ENCODE measurements at regions not wholly inside any gene's neighbourhood (a gene's known extent, or its start where the extent isn't known, plus 50 kb on each side); places are given as distances from the start of the nearest gene placed in this dataset.

DNA sequence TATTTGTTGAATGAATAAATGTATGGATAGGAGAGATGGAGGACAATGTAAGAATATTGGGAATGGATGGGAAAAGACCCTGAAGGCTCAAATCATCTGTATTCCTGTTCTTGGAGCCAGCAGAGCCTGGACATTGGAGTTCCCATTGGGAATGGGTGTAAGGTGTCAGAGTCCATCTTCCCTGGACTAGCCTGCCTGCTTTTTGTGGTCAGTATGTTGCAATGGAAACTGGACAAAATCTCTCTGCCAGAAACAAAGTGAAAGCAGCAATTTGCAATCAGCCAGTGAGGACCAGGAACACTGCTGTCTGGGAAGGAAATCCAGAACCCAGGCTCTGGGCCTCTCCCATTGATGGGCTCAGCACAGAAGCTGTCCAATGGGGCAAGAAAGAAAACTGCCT is 83.5 kb upstream of the SKOR2 start:
- no peak for ATAC-seq
- no peaks in the 10 kb centered on the region for H3K4me1 ChIP-seq
- no peaks in the 10 kb centered on the region for H3K36me3 ChIP-seq

DNA sequence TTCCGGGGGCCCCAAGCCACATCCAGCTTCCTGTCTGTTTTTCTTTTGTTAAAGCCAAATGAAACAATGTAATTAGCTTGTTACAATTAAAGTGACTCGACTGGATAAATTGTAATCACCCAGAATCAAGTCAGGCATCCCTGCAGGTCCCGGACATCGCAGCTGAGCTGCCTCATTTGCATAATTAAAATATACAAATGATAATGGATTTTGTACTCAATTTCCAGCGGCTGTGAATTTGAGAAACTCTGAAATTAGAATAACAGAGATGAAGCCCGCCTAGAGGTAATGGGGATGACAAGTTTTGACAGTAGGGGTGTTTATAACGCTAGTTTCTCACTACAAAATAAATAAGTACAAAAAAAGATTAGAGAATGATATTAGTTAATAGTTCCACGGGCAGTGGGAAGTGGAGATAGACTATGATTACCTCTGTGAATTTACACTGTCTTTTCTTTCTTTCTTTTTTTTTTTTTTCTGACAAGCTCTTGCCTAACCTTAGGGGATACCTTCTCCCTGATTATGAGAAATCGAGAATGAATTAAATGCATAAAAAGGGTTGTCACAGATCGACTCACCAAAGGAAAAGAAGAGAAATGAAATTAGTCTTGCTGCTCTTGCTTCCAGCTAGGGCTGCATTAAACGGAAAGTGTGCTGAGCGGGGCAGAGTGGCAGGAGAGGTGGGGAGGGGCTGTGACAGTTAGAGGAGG is 82.6 kb upstream of the SKOR2 start:
- DNase-seq: no peak
- Histone ChIP-seq H3K4me1 (no peaks in the 10 kb centered on the region), H3K36me3 (no peaks in the 10 kb centered on the region), H3K4me3 (no peak overlapping the region), H3K27ac (no peak overlapping the region), H3K9me3 (no peaks in the 10 kb centered on the region), H3K27me3 (no peaks in the 10 kb centered on the region)
- FAIRE-seq: no peak
- TF ChIP-seq, protein P1, sequence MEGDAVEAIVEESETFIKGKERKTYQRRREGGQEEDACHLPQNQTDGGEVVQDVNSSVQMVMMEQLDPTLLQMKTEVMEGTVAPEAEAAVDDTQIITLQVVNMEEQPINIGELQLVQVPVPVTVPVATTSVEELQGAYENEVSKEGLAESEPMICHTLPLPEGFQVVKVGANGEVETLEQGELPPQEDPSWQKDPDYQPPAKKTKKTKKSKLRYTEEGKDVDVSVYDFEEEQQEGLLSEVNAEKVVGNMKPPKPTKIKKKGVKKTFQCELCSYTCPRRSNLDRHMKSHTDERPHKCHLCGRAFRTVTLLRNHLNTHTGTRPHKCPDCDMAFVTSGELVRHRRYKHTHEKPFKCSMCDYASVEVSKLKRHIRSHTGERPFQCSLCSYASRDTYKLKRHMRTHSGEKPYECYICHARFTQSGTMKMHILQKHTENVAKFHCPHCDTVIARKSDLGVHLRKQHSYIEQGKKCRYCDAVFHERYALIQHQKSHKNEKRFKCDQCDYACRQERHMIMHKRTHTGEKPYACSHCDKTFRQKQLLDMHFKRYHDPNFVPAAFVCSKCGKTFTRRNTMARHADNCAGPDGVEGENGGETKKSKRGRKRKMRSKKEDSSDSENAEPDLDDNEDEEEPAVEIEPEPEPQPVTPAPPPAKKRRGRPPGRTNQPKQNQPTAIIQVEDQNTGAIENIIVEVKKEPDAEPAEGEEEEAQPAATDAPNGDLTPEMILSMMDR (IDR thresholded peaks at IDR 0.05): no peak
- intact Hi-C loops (cut with DNase I): no loop called here
- no peak for ATAC-seq
- 51 to 58% methylated on average over 12 of the region's 12 CpGs for WGBS, 2 donors

More for the DNA sequence above, 83.5 kb upstream of the SKOR2 start:
- TF ChIP-seq, protein P1 (IDR thresholded peaks at IDR 0.05): no peak
- H3K9me3 ChIP-seq: no peaks in the 10 kb centered on the region
- no peak overlapping the region for H3K4me3 ChIP-seq
- no peak overlapping the region for H3K27ac ChIP-seq
- FAIRE-seq (no peak), DNase-seq (no peak)
- H3K27me3 ChIP-seq: no peaks in the 10 kb centered on the region
- intact Hi-C loops (cut with DNase I): no loop called here

DNA sequence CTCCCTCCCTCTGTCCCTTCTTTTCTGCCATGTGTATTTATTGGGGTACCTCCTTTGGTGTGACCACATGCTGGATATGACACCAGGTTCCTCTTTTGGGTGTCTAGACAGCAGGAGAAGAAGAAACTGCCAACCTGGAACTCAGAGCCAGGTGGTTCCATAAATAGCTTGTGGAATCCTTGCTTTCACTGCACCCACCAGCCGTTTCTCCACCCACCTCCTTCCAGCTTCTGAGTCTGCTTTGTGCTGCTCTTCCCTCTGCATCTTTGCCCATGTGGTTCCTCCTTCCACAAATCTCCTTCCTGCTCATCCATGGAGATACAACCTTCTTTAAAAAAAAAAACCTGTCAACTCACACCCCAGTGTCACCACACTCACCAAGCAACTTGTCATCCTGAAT is 80.2 kb upstream of the SKOR2 start:
- 35 to 60% methylated on average over 1 of the region's 1 CpG for WGBS, 2 donors
- FAIRE-seq (no peak), DNase-seq (no peak), ATAC-seq (no peak)
- Histone ChIP-seq H3K27ac (no peak overlapping the region), H3K27me3 (no peaks in the 10 kb centered on the region), H3K9me3 (no peaks in the 10 kb centered on the region), H3K4me1 (no peaks in the 10 kb centered on the region), H3K4me3 (no peak overlapping the region), H3K36me3 (no peaks in the 10 kb centered on the region)
- intact Hi-C loops (cut with DNase I): no loop called here
- TF ChIP-seq, protein P1 (IDR thresholded peaks at IDR 0.05): no peak

DNA sequence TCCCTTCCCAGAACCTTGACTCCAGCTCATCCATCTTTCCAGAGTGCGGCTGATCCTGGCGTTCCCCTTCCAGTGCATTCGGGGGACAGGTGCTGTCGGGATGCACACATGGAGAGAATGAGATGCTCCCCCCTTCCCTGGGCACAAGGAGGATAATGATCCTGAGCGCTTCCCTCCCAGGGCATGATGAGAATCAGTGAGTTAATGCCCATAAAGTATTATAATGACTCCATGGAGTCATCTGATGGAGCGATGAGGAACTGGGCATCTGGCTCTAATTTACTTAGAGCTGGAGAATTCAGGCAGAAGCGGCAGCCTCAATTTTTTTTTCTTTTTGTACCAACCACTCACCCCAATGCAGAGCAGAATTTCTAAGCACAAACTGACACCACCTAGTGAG is 79.6 kb upstream of the SKOR2 start:
- intact Hi-C loops (cut with DNase I): no loop called here
- ATAC-seq: no peak
- H3K9me3 ChIP-seq: no peaks in the 10 kb centered on the region
- no peak for DNase-seq
- FAIRE-seq: no peak
- no peaks in the 10 kb centered on the region for H3K4me1 ChIP-seq
- no peaks in the 10 kb centered on the region for H3K36me3 ChIP-seq
- WGBS, 2 donors: 59 to 67% methylated on average over 7 of the region's 7 CpGs
- TF ChIP-seq, protein P1 (IDR thresholded peaks at IDR 0.05): no peak
- H3K4me3 ChIP-seq: no peak overlapping the region
- no peak overlapping the region for H3K27ac ChIP-seq
- H3K27me3 ChIP-seq: no peaks in the 10 kb centered on the region

DNA sequence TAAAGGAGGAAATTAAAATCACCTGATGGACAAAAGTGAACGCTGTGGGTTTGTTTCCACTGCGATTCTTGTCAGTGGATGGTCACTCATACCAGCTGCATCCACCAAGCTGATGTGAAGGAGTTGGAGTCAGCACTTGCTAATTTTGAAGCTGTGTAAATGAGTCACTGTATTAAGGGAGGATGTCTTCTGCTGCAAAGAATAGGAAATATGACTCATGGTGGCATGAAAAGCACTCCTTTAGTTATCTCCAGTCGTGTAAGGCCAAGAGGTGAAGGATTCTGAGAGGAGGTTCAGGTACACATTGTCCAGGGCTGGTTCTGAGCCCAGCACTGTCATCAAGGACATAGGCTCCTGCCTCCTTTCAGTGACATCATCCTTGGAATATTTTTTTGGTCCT is 71.7 kb upstream of the SKOR2 start:
- H3K36me3 ChIP-seq: no peaks in the 10 kb centered on the region
- intact Hi-C loops (cut with DNase I): no loop called here
- 71 to 78% methylated on average over 3 of the region's 3 CpGs for WGBS, 2 donors
- H3K27me3 ChIP-seq: no peaks in the 10 kb centered on the region
- no peaks in the 10 kb centered on the region for H3K4me1 ChIP-seq
- H3K9me3 ChIP-seq: no peaks in the 10 kb centered on the region
- TF ChIP-seq, protein P1 (IDR thresholded peaks at IDR 0.05): no peak
- H3K4me3 ChIP-seq: no peak overlapping the region
- FAIRE-seq: no peak
- ATAC-seq: no peak
- no peak overlapping the region for H3K27ac ChIP-seq
- no peak for DNase-seq
